ENCODE measurements at regions not wholly inside any gene's neighbourhood (a gene's known extent, or its start where the extent isn't known, plus 50 kb on each side); places are given as distances from the start of the nearest gene placed in this dataset.

- POLR2A ChIA-PET = no interaction called here
- peaks cover 2% of the 10 kb centered on the region for H3K9me3 ChIP-seq (replicated peaks; ENCODE audit: control insufficient read depth, insufficient read depth, low read length)
- TF ChIP-seq POLR2AphosphoS5 (IDR thresholded peaks at IDR 0.05; ENCODE audit: insufficient read depth, low read depth, low read length) (no peak), EZH2 (IDR thresholded peaks at IDR 0.05; ENCODE audit: borderline replicate concordance, low read depth, low read length, severe bottlenecking) (no peak), MYC (IDR thresholded peaks at IDR 0.05; ENCODE audit: low read depth, low read length) (no peak), JUN (IDR thresholded peaks at IDR 0.05; ENCODE audit: borderline replicate concordance, insufficient read depth, insufficient read length, low read depth) (no peak), GATA2 (IDR thresholded peaks at IDR 0.05; ENCODE audit: insufficient read depth, insufficient read length, low read depth, low read length) (no peak), FOS (IDR thresholded peaks at IDR 0.05; ENCODE audit: borderline replicate concordance, insufficient read depth, low read length) (no peak), CTCF (IDR thresholded peaks at IDR 0.05; ENCODE audit: extremely low read depth in 1 of 2, insufficient read depth in 1 of 2, low read depth in 1 of 2, low read length in 2 of 2) (no peak), POLR2A (IDR thresholded peaks at IDR 0.05; ENCODE audit: low read depth, low read length) (no peak), MAX (IDR thresholded peaks at IDR 0.05; ENCODE audit: insufficient read depth, insufficient read length) (no peak)
- no peak overlapping the region for H3K9ac ChIP-seq (replicated peaks; ENCODE audit: extremely low read depth, insufficient read depth, low read length)
- CTCF ChIA-PET = no interaction called here
- no peak for FAIRE-seq
- no peak overlapping the region for H3K4me3 ChIP-seq (replicated peaks in 1 of 3; ENCODE audit: insufficient read depth in 1 of 3, low read depth in 1 of 3, low read length in 3 of 3)
- dilution Hi-C loops (cut with MboI; ENCODE audit: extremely low pct_ligation_motif_present, low sequenced_read_pairs) = no loop called here
- no TSS peak for BruUV-seq (replicated peaks)
- H3K36me3 ChIP-seq (ENCODE audit: control insufficient read depth in 2 of 2, extremely low read depth in 1 of 2, insufficient read depth in 2 of 2, low read length in 2 of 2) = no peaks in the 10 kb centered on the region
- H3K9me1 ChIP-seq (replicated peaks; ENCODE audit: control insufficient read depth, extremely low read depth, insufficient read depth, low read length) = no peaks in the 10 kb centered on the region
- no peaks in the 10 kb centered on the region for H3K4me1 ChIP-seq (ENCODE audit: control insufficient read depth, extremely low read depth, insufficient read depth, low read length)
- H3K27ac ChIP-seq (ENCODE audit: insufficient read depth, low read depth, low read length) = no peak overlapping the region
- DNase-seq (ENCODE audit: low read depth, low spot score) = no peak
- H2AFZ ChIP-seq (ENCODE audit: low read depth, low read length) = no peak overlapping the region
- no peak overlapping the region for H3K4me2 ChIP-seq (ENCODE audit: insufficient read depth, low read length)
- no peaks in the 10 kb centered on the region for H4K20me1 ChIP-seq (replicated peaks; ENCODE audit: control insufficient read depth, extremely low read depth, insufficient read depth, low read length)
- intact Hi-C loops (cut with micrococcal nuclease) = no loop called here
- H3K79me2 ChIP-seq (ENCODE audit: control insufficient read depth, insufficient read depth, low read length) = no peaks in the 10 kb centered on the region
- H3K27me3 ChIP-seq (ENCODE audit: control insufficient read depth in 2 of 2, insufficient read depth in 2 of 2, low read length in 2 of 2) = no peaks in the 10 kb centered on the region
These were observed 617.6 kb upstream of the EEF2KMT start for GRCh38 chr16:5715155-5715554.
